Renal cortex interstitium (tissue), 11 donors: ENCODE measurements at regions not wholly inside any gene's neighbourhood (a gene's known extent, or its start where the extent isn't known, plus 50 kb on each side); places are given as distances from the start of the nearest gene placed in this dataset.
"Not testable (repeated sequence)": the region's sequence is repeated elsewhere in the genome, so short reads cannot be mapped to it uniquely, and the experiment has no call there.

Experiments
- DNase-seq, 11 donors: peaks; one replicate each; pipeline ENCODE4 v3.0.0-alpha.2; 2013; ENCODE audit warnings: low read depth in 9 of 11, low spot score in 4 of 11; ENCODE audit errors: extremely low read depth in 1 of 11

DNA sequence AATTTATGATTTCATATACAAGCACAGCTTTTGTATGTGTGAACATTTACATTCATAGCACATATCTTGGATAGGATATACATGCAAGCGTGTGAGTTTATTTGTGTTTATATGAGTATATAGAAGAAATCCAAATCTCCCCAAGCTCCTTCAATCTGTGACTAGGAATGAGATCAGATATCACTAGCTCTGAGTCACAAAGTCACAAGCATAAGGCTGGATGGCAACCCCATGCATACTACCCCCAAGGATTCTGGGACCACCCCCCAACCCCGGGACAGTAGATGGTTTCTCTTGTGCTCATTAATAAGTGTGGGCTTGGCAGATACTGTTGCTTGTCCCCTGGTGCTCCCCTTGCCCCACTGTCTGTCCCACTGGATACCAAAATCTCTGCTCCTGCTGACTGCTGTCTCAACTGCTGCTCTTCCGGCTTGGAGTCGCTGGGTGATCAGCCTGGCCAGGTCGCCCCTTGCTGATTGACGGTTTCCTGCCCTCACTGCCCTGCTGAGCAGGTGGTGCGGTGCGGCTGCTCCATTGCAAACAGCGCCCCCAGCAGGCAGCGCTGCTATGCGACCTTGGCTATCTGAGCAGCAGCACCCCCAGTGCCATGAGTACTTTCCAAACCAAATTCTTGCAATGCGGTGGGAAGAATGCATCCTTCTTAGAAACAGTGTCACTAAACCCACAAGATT lies 279.4 kb downstream of the CD83 start:
- peak in 1 of 11 donors; percentile 6 for DNase-seq

DNA sequence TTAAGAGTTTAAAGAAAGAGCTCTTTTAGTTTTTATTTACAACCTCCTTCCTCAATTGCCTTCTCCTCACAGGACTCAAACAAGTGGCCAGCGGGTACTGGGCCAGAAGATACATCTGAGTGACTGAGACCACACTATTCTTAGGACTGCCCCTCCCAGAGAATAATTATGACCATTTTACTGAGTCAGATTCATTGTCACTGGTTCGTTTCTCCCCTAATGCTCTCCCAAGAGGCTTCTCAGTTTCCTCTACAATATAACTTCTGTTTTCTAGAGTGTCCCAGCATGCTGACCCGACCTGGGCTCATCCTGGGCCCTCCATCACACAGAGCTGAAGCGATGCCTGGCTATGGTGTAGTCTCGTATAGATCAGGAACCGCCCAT lies 279.9 kb downstream of the CD83 start:
- no peak for DNase-seq

DNA sequence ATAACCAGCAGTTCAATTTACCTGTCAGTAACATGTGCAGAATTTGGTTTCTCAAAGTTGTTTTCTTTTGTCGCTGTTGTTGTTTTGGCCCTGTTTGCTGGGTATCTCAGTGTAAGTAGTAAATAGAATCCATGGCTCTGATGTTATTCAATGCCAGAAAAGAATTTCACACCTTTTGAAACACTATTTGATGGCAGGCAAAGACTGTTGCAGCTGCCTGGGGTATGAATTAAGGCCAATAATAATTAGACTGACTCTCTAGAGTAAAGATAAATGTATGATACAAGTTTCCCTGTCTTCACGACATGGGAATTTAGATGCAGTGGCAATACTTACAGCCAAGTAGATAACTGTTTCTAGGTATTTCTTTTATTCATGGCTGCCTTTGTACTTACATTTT lies 281.4 kb downstream of the CD83 start:
- DNase-seq = no peak

DNA sequence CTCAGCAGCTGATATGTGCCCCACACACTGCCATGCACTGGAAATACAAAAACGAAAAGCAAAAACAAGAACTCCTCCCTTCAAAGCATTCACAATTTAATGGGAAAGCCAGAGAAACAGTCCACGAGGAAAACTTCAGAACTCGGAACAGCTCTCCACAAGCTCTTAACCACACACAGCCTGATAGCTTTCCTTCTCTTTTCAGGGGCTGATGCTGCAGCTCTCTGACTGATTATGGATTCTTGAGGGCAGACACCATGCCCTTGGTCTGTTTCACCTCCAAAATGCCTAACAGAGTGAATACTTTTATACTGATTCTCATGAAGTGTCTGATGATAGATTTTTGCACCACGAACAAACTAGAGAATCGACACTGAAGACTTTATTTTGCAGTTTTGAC lies 282.1 kb downstream of the CD83 start:
- no peak for DNase-seq

DNA sequence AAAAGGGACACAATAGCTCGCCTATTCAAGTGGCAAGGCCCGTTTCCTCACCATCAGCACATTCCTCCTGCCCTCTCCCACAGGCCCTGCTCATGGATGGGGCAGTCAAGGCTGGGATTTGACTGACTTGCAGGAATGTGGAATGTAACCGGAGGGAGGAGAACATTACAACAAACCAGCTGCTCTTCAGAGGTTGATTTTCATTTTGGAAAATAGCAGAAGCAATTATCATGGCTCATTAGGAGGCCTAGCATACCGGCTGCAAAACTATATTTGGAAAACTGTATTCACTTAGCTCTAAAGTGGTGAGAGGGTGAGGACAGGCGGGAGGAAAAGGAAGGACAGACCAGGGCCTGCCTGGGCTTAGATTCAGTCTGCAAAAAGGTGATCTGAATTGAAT lies 283.7 kb downstream of the CD83 start:
- peak in 1 of 11 donors; percentile 41 for DNase-seq

DNA sequence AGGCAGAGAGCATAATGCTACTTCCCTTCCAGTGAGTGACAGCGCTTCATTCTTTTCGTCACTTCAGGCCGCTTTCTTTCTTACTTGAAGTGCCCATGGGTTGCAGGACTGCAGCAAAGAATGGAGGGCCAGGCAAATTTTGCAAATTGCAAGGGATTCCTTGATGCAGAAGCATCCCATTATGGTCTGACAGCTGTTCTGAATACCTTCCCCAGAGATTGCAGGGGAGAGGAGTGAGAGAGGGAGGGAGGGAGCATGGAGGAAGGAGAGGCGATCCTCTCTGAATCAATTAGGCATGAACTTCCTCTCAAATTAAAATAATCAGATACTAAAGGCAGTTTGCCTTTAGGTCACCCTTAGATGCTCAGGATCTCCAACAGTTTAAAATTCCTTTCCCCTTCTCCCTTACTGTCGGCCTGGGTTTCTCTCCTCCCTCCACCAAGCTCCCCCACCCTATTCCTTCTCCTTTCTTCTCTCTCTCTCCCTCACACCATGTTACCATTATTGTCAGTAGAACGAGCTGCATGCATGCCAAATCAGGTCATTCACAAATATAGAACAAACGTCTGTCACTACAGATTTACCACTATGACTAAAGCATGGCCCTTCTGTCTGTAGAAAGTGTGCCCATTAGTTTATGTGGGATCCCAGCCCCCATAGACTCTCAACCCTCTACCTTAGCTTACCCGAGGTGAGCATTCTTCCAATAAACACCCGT lies 289.2 kb downstream of the CD83 start:
- no peak for DNase-seq

DNA sequence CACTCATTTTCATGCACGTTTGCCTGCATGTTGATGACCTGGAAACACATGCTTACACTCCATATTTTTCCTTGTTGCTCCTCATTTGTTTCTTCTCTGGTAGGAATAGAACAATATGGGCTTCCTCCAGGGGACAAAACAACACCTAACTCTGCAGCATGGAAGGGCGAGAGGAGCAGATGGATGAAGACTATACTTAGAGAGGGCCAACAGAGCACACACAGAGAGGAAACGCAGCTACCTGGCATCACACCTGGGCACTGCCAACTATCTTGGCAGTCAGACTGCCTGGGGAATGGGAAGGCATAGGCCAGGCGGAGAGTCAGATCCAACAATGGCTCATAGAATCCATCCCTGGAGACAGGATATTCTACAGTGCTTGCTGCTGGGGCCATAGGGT lies 290.9 kb downstream of the CD83 start:
- DNase-seq = no peak

DNA sequence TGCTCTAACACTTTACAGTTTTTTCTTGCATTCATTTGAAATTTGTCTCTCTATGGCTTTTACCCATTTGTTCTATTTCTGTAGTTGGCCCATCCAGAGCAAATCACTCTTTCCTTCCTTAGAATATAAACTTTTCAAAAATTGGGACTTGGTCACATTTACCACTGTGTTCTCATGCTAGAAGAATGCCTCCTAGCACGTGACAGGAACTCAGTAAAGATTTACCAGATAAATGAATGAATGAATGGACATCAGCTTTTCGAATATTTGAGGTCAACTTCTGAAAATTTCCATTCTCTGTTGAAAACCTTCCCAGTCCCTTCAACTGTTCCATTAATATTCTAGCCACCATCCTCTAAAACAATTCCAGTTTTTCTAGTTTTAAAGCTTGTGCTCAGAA lies 294.5 kb downstream of the CD83 start:
- DNase-seq = no peak

DNA sequence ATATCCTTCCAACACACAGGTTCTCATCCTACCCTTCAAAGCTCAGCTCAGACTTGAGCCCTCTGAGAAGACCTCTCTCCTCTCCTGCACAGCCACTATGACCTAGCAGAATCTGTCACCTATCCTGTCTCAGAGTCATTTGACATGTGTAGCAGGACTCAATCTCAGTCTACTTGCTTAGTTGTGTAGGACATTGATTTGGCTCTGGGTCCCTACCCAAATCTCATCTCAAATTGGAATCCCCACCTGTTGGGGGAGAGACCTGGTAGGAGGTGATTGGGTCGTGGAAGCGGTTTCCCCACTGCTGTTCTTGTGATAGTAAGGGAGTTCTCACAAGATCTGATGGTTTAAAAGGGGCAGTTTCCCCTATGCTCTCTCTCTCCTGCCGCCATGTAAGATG lies 297.9 kb downstream of the CD83 start:
- DNase-seq = no peak

DNA sequence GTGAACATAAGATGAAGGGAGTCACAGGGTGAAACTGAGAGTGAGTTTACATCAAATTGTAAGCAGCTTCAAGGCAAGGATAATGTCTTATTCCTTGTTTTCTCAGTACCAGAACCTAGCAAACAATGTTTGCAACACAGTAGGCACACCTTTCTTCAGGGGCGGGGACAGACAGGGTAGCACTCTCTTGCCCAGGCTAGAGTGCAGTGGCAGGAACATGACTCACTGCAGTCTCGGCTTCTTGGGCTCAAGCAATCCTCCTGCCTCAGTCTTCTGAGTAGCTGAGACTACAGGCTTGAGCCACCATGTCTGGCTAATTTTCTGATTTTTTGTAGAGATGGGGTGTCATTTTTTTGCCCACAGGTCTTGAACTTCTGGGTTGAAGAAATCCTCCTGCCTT lies 299.8 kb downstream of the CD83 start:
- no peak for DNase-seq

DNA sequence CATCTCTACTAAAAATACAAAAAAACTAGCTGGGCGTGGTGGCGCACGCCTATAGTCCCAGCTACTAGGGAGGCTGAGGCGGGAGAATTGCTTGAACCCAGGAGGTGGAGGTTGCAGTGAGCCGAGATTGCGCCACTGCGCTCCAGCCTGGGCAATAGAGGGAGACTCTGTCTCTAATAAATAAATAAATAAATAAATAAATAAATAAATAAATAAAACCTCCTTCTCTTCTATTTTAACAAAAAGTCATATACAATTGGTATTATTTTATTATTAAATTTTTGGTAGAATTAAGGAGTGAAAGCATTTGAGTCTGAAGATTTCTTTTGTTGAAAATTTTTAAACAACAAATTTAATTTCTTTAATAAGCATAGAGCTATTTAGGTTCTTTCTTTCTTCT lies 301.7 kb downstream of the CD83 start:
- DNase-seq = not testable (repeated sequence)

DNA sequence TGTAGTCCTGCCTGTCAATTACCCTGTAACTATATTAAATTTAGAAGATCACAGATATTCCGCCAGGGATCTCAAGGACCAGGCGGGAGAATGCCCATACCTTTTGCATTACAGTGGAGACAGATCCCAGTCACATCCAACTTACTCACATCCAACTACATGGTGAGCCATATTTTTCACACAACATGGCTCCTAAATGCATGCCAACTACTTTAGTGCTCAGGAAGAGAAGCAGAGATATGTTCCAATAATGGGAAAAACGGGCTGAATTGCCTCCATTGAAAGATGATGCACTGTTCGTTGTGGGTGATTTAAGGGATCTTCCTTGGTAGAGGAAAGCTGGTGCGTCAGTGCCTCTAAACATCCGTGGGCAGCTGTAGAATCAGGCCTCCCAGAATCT lies 304.5 kb downstream of the CD83 start:
- no peak for DNase-seq

DNA sequence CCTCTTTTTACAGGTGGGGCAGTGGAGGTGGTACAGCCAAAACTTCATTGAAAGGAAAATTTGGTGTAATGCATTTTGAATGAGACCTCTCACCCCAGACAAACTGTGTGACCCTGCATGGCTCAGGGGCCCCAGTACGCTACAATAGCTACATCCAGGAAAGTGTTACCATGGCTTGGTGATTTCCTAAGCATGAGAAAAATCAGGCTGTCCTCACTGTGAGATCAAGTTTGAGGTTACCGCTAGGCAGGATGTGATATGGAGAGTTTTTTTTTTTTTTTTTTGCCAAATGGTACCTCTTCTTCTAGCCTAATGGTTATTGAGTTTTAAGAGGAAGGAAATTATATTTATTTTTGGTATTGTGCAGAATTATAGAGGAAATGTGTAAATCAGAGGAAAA lies 305.3 kb downstream of the CD83 start:
- no peak for DNase-seq

DNA sequence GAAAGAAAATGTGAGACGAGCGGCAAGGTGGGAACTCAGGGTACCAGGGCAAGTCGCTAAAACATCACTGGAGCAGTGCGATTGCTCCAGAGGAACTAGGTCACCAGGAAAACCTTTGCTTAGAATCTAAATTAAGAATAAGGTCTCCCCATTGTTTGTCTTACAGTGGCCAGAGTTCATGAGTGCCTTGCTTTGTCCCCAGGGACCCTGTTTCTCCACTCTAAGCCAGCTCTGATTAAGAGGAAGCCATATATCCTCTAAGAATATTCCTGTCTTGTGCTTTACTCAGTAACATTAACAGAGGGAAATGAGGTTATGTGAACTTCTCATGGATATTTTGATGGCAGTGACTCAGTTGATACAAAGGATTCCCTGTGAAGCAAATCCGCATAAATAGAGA lies 305.8 kb downstream of the CD83 start:
- DNase-seq = peak in 6 of 11 donors; percentile 26 to 52 (median 38)

DNA sequence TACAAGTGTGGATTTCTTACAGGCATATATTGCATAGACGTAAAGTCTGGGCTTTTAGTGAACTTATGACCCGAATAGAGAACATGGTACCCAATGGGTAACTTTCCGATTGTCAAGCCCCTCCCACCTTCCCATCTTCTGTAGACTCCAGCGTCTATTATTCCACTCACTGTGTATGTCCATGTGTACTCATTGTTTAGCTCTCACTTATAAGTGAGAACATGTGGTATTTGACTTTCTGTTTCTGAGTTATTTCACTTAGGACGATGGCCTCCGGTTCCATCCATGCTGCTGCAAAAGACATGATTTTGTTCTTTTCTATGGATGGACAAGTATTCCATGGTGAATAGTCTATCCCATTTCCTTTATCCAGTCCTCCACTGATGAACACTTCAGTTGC lies 306.4 kb downstream of the CD83 start:
- no peak for DNase-seq

DNA sequence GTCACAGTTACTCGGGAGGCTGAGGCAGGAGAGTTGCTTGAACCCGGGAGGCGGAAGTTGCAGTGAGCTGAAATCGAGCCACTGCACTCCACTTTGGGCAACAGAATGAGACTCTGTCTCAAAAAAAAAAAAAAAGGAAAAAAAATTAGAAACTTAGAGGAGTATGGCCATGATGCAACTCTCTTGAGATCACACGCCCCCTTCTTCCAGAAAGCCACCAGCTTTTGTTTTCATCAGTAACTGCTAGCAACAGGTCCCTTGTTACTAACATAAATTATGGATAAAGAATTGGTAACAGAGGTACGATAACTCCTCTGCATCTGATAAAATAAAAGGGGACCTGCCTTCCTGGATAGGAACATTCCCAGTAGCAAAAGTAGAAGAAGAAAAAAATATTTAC lies 308.2 kb downstream of the CD83 start:
- DNase-seq = no peak

DNA sequence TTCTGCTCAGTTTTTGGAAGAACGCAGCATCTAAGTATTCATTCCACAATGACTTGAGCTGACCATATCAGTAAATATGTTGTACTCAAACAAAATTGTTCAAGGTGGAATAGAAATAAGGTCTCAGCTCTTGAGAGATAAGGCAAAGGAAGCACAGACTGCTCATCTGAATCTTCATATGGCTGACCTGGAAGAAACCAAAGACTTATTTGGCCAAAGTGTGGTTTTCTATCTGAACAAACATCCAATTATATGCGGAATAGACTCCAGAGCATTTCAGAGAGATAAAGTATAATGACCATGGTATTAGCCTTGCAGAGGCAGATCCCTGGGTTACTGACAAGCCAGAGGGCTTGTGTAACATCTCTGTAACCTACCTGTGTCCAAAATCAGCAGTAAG lies 308.7 kb downstream of the CD83 start:
- no peak for DNase-seq

DNA sequence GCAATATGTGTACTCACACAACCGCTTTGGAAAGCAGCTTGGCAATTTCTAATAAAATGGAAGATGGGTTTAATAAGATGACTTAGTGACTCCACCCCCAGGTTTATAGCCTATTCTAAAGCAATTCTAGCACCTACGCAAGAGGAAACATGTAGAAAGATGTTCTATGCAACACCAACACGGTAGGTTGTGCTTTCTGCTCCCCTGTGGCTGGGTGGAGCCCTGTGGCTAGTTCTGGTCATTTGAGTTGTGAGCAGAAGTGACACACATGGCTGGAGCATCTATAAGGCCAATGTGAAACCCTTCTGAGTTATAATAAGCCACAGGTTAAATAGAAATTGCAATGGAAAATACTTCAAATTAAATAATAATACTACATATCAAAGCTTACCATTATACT lies 310.7 kb downstream of the CD83 start:
- DNase-seq = no peak

DNA sequence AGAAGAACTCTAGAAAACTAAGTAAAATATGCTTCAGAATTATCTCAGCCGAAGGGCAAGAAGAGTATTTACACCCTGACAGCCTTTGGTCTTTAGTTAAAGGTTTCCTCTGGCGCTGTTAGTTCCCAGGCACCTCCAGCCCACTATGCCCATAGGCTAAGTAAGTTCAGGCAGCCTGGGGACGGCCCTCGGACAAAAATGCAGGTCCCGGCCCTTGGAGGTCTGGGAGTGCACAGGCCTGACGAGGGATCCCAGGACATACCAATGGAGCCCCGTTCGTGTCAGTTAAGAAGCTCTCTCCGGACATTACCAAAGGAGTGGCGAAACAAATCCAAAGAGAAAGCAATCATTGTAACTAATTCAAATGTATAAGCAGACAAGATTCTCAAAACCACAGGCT lies 311.8 kb downstream of the CD83 start:
- DNase-seq = no peak

DNA sequence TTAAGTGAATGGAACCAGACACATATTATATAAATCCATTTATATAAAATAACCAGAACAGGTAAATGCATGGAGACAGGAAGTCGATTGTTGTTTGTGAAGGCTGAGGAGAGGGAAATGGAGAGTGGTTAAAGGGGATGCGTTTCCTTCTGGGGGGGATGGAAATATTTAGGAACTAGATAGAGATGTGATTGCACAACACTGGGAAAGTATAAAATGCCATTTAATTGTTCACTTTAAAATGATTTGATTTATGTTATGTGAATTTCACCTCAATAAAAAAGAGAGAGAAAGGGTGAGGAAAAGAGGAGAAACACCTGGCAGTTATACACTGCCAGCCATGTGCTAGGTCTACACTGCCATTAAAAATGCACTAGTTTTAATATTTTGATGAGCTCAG lies 312.6 kb downstream of the CD83 start:
- DNase-seq = no peak
